ENCODE measurements at regions not wholly inside any gene's neighbourhood (a gene's known extent, or its start where the extent isn't known, plus 50 kb on each side); places are given as distances from the start of the nearest gene placed in this dataset.
A peak's percentile ranks its signal among the peaks of the same experiment; 100 is the strongest.

- H3K9me3 Mint-ChIP-seq (ENCODE audit: low read depth), result peaks cover 4% of the 10 kb centered on the region
- no peak for TF ChIP-seq CTCF (IDR thresholded peaks at IDR 0.05)
- no peak overlapping the region for H3K4me3 Mint-ChIP-seq (ENCODE audit: unreplicated experiment)
- H3K27me3 Mint-ChIP-seq (ENCODE audit: low read depth), result no peaks in the 10 kb centered on the region
- peak overlapping the region; percentile 76 for H3K27ac Mint-ChIP-seq (ENCODE audit: unreplicated experiment)
- no peaks in the 10 kb centered on the region for H3K36me3 Mint-ChIP-seq (ENCODE audit: low read depth)
- DNase-seq (ENCODE audit: low spot score), result no peak
- H3K4me1 Mint-ChIP-seq (ENCODE audit: low read depth), result peaks cover 34% of the 10 kb centered on the region
Measured at GRCh38 chr17:12282056-12282455, 261.4 kb downstream of the MAP2K4 start.

GRCh38 chr17:12287953-12288352 lies 267.3 kb downstream of the MAP2K4 start:
- Mint-ChIP-seq H3K27me3 (ENCODE audit: low read depth) (no peaks in the 10 kb centered on the region), H3K9me3 (ENCODE audit: low read depth) (peaks cover 3% of the 10 kb centered on the region), H3K27ac (ENCODE audit: unreplicated experiment) (peak overlapping the region; percentile 27), H3K4me1 (ENCODE audit: low read depth) (peaks cover 22% of the 10 kb centered on the region), H3K36me3 (ENCODE audit: low read depth) (no peaks in the 10 kb centered on the region), H3K4me3 (ENCODE audit: unreplicated experiment) (no peak overlapping the region)
- TF ChIP-seq CTCF (IDR thresholded peaks at IDR 0.05), result no peak
- no peak for DNase-seq (ENCODE audit: low spot score)

GRCh38 chr17:12290207-12290606 lies 269.5 kb downstream of the MAP2K4 start:
- H3K27me3 Mint-ChIP-seq (ENCODE audit: low read depth), result no peaks in the 10 kb centered on the region
- H3K4me3 Mint-ChIP-seq (ENCODE audit: unreplicated experiment), result no peak overlapping the region
- no peak for DNase-seq (ENCODE audit: low spot score)
- no peaks in the 10 kb centered on the region for H3K36me3 Mint-ChIP-seq (ENCODE audit: low read depth)
- peaks cover 7% of the 10 kb centered on the region for H3K9me3 Mint-ChIP-seq (ENCODE audit: low read depth)
- peaks cover 32% of the 10 kb centered on the region for H3K4me1 Mint-ChIP-seq (ENCODE audit: low read depth)
- no peak for TF ChIP-seq CTCF (IDR thresholded peaks at IDR 0.05)
- no peak overlapping the region for H3K27ac Mint-ChIP-seq (ENCODE audit: unreplicated experiment)

- peaks cover 34% of the 10 kb centered on the region for H3K4me1 Mint-ChIP-seq (ENCODE audit: low read depth)
- no peaks in the 10 kb centered on the region for H3K27me3 Mint-ChIP-seq (ENCODE audit: low read depth)
- peak overlapping the region; percentile 67 for H3K27ac Mint-ChIP-seq (ENCODE audit: unreplicated experiment)
- TF ChIP-seq CTCF (IDR thresholded peaks at IDR 0.05), result no peak
- no peak for DNase-seq (ENCODE audit: low spot score)
- peaks cover 6% of the 10 kb centered on the region for H3K9me3 Mint-ChIP-seq (ENCODE audit: low read depth)
- peak overlapping the region; percentile 11 for H3K4me3 Mint-ChIP-seq (ENCODE audit: unreplicated experiment)
- no peaks in the 10 kb centered on the region for H3K36me3 Mint-ChIP-seq (ENCODE audit: low read depth)
Measured at GRCh38 chr17:12296209-12296625, 275.5 kb downstream of the MAP2K4 start.

- Mint-ChIP-seq H3K27me3 (ENCODE audit: low read depth) (no peaks in the 10 kb centered on the region), H3K27ac (ENCODE audit: unreplicated experiment) (peak overlapping the region; percentile 84), H3K4me1 (ENCODE audit: low read depth) (peaks cover 19% of the 10 kb centered on the region), H3K36me3 (ENCODE audit: low read depth) (no peaks in the 10 kb centered on the region), H3K9me3 (ENCODE audit: low read depth) (peaks cover 10% of the 10 kb centered on the region), H3K4me3 (ENCODE audit: unreplicated experiment) (no peak overlapping the region)
- no peak for TF ChIP-seq CTCF (IDR thresholded peaks at IDR 0.05)
- DNase-seq (ENCODE audit: low spot score), result no peak
Measured at GRCh38 chr17:12301551-12301950, 280.9 kb downstream of the MAP2K4 start.
